Testis (tissue), 2 donors: ENCODE measurements at regions not wholly inside any gene's neighbourhood (a gene's known extent, or its start where the extent isn't known, plus 50 kb on each side); places are given as distances from the start of the nearest gene placed in this dataset.

Experiments
- POLR2A ChIP-seq: fragments of 450-650 bp; IDR thresholded peaks from one replicate; pipeline ENCODE4 v1.6.1; 2017; ENCODE audit warnings: antibody characterized with exemption, mild to moderate bottlenecking, moderate library complexity
- TF ChIP-seq, protein P1 (sequence below), 3 experiments: fragments of 450-650 bp in 2 of 3; fragments of 200-600 bp in 1 of 3; sonication (generic) in 1 of 3; IDR thresholded peaks; one replicate each; pipeline ENCODE4 v1.5.1; 2016 to 2019; ENCODE audit warnings: antibody characterized with exemption in 3 of 3, mild to moderate bottlenecking in 2 of 3, moderate library complexity in 1 of 3

DNA sequence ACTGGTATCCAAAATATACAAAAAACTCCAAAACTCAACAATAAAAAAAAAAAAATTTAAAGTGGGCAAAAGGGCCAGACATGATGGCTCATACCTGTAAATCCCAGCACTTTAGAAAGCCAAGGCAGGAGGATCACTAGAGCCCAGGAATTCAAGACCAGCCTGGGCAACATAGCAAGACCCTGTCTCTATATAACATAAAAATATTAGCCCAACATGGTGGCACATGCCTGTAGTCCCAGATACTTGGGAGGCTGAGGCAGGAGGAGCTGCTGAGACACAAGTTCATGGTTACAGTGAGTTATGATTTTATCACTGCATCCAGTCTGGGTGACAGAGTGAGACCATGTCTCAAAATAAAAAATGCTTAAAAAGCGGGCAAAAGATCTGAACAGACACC, 121.0 kb upstream of the BEND6 start:
- TF ChIP-seq, protein P1, sequence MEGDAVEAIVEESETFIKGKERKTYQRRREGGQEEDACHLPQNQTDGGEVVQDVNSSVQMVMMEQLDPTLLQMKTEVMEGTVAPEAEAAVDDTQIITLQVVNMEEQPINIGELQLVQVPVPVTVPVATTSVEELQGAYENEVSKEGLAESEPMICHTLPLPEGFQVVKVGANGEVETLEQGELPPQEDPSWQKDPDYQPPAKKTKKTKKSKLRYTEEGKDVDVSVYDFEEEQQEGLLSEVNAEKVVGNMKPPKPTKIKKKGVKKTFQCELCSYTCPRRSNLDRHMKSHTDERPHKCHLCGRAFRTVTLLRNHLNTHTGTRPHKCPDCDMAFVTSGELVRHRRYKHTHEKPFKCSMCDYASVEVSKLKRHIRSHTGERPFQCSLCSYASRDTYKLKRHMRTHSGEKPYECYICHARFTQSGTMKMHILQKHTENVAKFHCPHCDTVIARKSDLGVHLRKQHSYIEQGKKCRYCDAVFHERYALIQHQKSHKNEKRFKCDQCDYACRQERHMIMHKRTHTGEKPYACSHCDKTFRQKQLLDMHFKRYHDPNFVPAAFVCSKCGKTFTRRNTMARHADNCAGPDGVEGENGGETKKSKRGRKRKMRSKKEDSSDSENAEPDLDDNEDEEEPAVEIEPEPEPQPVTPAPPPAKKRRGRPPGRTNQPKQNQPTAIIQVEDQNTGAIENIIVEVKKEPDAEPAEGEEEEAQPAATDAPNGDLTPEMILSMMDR (IDR thresholded peaks at IDR 0.05): no peak
- TF ChIP-seq POLR2A: no peak
